Kasumi-1 (cell line): ENCODE measurements at regions not wholly inside any gene's neighbourhood (a gene's known extent, or its start where the extent isn't known, plus 50 kb on each side); places are given as distances from the start of the nearest gene placed in this dataset.

Source experiments
- DNase-seq, 2 experiments: peaks; one replicate each; lab custom pipeline; 2025; lab: John Stamatoyannopoulos, UW

GRCh38 chr2:196224756-196225155 is 53.4 kb upstream of the STK17B start:
- DNase-seq = no peak

GRCh38 chr2:196225213-196225612 is 53.8 kb upstream of the STK17B start:
- no peak for DNase-seq

DNA sequence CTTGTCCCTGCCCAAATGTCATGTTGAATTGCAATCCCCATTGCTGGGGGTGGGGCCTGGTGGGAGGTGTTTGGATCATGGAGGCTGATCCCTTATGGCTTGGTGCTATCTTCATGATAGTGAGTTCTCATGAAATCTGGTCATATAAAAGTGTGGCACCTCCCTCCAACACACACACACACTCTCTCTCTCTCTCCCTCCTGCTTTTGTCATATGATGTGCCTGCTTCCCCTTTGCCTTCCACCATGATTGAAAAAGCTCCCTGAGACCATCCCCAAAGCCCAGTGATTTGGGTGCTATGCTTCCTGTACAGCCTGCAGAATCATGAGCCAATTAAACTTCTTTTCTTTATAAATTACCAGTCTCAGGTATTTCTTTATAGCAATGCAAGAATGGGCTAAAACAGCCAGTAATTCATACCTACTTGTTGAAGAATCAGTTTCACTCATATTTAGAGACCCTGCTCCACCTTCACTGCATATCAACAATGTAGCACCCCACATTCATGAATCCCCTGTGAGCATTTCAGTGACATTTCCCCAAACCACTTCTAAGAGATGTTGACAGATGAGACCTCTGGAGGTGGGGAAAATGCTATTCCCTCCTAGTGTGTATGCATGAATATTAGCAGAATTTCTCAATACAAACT is 54.8 kb upstream of the STK17B start:
- no peak for DNase-seq

- DNase-seq = no peak
Measured at GRCh38 chr2:196226707-196227065, 55.3 kb upstream of the STK17B start.

DNA sequence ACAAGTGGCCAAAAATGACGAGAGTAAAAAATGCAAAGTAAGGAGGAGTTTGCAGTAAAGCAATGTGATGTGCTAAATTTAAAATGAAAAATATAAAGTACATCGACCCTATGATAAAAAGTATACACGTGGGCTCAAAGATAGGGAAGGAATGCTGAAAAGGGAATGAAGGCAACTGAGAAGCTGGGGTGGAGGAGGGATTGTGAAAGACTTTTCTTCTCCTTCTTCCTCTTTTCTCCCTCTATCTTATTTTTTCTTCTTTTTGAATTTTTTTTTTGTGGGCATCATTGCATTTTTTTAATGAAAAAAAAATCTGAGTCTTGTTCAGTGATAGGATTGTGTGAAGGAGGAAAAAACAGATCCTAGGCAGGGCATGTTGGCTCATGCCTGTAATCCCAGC is 57.6 kb upstream of the STK17B start:
- DNase-seq = no peak

DNA sequence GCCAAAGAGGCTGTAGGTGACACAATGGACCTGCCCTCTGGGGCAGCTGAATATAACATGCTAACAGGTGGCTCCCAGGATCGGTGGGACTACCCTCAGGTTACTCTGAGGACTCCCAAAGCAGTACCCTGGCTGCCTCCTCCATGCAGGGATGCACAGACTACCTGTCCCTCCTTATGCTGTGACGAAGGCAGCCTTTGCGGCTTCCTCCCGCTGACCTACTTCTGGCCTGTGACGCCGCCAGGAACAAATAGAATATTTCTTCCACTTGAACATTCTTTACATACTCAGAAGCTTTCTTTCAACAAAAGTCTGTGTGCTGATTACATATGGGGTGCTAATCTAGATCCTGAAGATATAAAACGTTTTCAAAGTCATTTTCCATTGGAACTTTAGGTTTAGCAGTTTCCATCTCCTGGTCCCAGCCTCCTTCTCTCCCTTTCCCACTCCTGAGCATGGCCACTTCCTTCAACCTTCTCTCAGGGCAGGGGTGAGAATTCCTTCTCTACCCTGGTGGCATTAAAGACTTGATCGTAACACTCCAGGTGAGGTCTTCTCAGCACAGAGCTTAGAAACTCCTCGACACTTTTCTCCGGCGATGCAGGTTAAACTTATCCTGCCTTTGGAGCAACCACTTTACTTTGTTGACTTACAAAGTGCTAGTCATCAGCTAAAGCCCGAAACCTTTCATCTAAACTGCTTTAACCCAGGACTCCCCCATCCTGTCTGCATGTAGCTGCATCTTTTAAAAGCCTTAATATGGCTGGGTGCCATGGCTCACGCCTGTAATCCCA is 58.9 kb upstream of the STK17B start:
- DNase-seq = no peak

DNA sequence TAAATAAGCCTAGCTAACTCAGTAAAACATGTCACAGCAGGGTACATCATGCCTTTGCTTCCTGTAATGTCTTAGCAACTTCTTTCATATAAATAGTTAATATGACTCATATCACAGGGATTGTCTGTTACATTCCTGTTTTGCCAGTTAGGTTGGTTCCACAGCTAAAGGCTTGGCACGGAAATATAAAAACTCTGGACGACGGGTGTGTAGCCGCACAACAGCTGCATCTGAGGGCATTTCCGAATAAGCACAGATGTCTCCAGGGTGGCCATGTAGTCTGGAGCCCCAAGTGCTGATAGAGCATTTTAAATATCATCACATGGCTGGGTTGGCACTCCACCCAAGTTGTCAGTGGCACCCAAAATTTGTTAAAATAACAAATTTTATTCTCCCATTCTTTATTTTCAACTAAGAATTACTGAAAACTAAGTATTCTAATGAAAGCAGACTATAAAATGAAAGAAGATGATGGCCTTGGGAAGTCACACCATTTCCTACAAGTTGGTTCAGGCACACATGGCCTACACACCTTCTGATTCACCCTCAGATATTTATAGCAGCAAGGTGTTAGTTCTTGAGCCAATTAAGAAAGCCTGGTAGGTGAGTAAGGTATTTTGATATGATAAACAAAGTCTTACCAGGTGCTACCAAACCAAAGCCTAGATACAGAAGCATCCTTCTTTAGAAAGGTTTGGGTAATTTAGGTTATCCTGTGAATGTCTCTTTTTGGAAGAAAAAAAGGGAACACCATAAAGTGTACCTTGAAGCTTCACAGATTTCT is 61.8 kb upstream of the STK17B start:
- DNase-seq = no peak

DNA sequence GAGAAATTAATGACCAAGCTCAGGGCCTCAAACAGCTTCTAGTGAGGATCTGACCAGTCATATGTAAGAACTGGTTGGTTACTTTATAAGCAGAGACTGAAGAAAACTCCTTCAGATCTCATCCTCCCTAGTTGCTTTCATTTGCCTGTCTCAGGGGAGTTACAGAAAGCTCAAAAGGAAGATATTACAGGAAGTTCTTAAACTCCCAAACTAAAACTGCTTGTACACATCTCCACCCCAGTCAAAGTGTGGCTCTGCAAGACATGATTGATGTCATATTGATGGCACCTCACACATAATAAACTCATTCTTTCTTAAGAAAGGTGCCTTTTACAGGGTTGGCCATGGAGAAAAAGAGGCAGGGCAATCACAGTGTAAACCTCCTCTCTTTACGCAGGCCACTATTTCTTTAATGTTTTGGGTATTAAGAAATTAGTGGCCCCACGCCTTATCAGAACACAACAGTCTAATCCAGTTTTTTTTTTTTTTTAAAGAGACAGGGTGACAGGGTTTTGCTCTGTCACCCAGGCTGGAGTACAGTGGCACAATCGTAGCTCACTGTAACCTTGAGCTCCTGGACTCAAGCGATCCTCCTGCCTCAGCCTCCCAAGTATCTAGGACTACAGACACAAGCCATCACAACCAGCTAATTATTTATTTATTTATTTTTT is 62.6 kb upstream of the STK17B start:
- no peak for DNase-seq

DNA sequence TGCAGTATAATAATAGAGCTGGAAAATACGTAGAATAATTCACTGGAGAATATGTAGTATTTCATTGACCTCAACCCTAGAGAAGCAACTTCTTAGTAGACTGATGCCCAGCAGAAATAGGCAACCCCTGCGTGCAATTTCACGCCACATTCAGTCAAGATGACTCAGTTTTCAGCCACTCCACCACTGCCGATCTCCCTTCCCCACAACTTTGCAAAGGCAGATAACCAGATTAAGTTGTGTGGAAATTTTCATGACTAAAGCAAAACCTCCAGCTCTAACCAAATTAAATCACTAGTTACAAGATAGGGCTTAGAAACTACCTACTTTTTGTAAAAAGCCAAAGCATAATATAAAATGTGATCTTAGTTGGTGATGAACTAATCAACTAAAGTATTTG is 63.3 kb upstream of the STK17B start:
- no peak for DNase-seq

DNA sequence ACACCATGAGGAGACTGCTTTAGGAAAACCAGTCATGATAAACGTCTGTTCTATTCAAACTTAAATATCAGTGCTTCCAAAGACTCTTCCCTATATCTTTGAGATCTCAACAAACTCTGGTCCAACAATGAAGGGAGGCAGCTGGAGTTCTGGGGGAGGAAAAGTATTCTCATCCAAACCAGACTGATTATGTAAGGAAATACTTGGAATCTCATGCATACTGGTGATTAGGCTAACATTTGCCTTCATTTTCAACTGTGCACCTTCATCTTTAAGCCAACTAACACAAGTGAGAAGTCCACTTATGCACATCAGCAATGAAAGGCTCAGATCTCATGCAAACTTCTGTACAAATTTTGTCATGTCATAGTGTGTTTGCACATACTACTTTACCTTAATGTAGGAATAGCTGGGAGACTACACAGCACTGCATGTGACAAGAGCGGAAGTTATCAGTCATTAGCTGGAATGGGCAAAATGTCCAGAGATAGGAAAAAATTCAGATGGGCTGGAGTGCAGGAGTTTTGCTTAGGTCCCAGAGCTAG is 67.5 kb upstream of the STK17B start:
- no peak for DNase-seq

DNA sequence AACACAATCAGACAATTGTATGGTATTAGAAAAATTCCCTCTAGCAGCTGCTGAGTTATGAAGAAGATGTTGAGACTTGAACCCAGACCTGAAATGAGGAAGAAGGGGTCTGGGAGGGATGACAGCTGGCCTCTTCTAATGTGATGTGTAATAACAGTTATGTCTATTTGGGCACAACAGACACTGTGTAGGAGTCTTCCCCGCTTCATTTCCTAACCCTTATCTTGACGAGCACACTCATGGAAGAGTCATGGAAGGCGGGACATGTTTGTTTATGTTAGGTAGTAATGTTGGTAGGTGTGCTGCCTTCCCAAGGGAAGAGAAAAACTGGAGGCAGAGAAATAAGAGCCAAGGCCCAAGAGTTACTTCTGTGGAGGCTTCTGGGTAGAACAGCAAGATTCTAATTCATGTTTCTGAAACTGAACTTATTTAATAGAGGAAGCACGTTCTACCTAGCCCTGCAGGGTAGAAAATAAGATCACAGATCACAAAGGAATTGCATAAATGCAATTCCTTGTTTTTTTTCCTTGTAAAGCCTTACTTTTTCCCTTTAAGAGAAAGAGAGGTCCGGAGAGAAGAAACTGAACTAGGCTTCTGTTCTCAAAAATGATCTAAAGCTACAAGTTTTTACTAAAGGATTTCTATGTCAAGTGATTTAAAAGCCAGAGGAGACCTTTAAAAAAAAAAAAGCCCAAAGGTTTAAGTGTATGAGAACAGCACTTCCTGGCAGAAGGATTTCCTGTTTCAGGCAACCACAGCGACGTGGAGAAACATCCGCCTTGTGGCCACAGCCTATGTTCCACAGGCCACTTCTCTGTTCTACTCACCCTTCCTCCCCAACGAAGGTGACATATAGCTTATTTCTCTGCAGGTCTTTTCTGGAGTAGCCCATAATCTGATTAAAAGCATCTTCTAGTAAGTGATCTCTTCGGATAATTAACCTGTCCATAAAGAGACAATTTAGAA is 68.5 kb upstream of the STK17B start:
- DNase-seq = peak; percentile 99

- DNase-seq = no peak
Measured at GRCh38 chr2:196241175-196241574, 69.8 kb upstream of the STK17B start.

- DNase-seq = peak; percentile 100
Measured at GRCh38 chr2:196242131-196242620, 70.8 kb upstream of the STK17B start.

- no peak for DNase-seq
Measured at GRCh38 chr2:196244516-196244915, 73.1 kb upstream of the STK17B start.

- no peak for DNase-seq
Measured at GRCh38 chr2:196244966-196245365, 73.6 kb upstream of the STK17B start.

DNA sequence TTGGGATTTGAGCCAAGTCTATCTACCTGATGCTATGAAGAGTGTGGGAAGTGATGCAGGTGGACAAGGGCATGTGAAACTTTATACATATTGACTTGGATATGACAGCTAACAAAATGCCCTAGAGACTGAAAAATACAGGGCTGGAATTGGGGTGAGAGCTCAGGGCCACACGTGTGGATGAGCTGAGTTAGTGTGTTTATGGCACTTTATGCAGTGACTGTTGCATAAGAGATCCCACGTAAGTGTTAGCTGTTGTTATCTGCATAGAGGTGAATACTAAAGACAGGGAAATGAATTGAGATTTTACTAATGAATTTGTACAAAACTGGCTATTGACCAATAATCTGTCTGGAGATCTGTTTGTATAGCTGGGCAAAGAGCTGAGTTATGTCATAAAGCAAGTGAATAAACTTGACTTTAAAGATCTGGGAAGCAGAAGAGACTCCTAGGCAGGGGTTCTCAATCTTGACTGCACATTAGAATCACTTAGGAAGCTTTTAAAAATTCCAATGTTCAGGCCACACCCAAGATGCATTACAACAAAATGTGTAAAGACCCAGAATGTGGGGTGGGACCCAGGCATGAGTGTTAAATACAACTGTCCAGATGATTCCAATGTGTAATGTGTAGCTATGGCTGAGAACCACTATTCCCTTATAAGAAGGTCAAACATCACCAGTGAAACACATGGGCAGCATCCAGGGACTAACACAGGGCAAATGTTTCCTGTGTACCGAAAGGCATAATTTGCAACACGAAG is 74.2 kb upstream of the STK17B start:
- DNase-seq = no peak

DNA sequence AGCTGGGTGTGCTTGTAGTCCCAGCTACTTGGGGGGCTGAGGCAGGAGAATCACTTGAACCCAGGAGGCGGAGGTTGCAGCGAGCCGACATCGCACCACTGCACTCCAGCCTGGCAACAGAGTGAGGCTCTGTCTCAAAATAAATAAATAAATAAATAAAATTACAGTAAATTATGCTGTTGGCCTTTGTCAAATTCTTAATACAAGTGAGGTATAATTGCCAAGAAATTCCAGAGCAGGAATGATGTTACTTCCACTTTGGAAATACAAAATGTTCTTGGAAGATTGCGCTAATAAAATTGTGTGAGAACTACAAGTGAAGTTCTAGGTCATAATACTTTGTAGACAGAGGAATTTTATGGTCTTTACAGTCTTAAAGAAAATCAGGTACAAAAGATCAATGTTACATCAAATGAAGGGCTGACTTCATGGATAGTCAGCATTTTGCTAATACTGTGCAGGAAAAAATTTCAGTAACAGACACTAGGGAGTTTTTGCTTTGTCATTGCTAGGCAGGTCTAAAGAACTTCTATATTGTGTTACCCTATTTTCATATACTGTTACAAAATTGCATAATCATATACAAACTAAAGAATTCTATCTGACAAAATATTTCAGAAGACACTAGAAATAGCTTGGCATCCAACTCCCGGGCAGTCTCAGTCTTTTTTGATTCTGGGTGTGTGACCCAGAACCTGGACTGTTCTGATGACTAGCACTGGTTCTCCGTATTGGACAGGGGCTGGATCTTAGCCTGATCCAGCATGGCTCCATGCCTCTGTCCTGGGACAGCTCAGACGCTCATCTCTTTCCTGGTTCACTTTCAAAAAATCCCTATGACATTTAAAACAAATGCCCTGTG is 76.0 kb upstream of the STK17B start:
- DNase-seq = no peak

DNA sequence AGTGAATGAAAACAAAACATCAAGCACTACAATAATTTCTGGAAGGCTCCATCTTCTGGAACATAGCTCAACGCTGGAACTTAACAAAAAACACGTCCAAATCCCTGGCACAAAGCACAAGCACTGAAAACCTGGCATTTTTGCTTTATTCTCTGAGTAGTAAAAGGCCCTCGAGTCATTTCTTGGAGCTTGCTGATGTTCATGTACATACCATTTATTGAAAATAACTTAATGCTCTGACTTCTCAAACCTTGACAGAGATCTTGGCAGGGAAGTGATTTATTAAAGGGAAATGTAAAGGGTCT is 76.5 kb upstream of the STK17B start:
- no peak for DNase-seq

- no peak for DNase-seq
Measured at GRCh38 chr2:196248467-196249094, 77.2 kb upstream of the STK17B start.
